Erythroblast (primary cell): ENCODE measurements at regions not wholly inside any gene's neighbourhood (a gene's known extent, or its start where the extent isn't known, plus 50 kb on each side); places are given as distances from the start of the nearest gene placed in this dataset.

Experiments used
- GATA1 ChIP-seq: IDR thresholded peaks from 2 replicates; pipeline ENCODE4 v1.6.1; 2011; ENCODE audit warnings: low read depth, mild to moderate bottlenecking, control low read depth, low read length, moderate library complexity
- POLR2A ChIP-seq: IDR thresholded peaks from 2 replicates; pipeline ENCODE4 v1.6.1; 2011; ENCODE audit warnings: mild to moderate bottlenecking, low read length

GRCh38 chr3:193040836-193041672 is 123.4 kb upstream of the MB21D2 start:
- TF ChIP-seq POLR2A: no peak
- TF ChIP-seq GATA1: no peak
